ENCODE measurements at regions not wholly inside any gene's neighbourhood (a gene's known extent, or its start where the extent isn't known, plus 50 kb on each side); places are given as distances from the start of the nearest gene placed in this dataset.

DNA sequence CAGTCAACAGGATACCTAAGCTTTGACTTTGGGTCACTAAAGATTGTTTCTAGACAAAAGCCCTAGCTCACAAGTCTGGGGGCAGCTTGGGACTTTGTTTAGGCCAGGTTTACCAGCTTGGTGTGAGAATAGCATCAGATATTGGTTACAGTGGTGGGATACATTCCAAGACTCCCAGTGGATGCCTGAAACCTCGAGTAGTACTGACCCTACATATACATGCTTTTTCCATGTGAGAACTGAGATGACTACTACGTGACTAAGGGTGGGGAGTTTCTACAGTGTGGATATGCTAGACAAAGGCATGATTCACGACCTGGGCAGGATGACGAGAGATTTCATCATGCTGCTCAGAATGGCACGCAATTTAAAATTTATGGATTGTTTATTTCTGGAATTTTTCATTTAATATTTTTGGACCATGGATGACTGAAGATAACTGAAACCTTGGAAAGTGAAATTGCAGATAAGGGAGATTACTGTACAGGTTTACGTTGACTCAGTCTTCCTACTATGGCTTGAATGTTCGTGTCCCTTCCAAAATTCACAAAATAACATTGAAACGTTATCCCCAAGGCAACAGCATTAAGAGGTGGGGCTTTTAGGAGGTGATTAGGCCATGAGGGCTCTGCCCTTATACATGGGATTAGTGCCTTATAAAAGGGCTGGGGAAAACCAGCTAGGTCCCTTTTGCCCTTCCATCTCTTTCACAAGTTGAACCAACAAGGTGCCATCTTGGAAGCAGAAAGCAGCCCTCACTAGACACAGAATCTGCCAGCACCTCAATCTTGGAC, 50.2 kb upstream of the CTAGE1 start:
- DNase-seq (ENCODE audit: low read depth in 2 of 3, low spot score in 1 of 3) = no peak

GRCh38 chr18:22468554-22468891, 50.8 kb upstream of the CTAGE1 start:
- DNase-seq (ENCODE audit: low read depth in 2 of 3, low spot score in 1 of 3) = no peak

DNA sequence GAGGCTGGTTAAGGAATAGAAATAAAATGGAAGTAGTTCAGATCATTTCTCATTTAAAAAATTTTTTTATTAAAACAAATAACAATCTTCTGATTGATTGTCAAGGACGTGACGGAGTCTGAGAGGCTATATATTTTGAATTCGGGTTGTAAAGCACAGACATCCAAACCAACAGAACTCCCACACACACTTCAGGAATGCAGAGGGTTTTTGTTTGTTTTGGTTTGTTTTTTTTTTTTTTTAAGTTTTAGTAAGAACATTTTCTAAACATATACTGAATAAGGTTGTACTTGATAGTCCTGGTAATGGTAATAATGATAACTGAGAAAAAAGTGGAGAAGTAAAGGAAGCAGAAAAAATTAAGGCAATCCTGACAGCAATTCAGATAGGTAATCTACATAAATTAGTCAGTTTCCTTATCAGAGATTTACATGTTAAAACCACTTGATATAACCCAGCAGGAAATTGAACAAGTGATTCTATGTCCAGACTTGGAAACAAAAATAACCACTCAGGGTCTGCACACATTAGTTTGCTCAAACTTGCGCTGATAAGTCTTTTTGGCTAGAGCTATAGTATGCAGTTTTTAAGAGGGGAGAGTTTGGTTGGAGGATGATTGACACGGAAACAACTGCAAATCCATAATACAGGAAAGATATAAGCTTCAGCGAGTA, 51.5 kb upstream of the CTAGE1 start:
- no peak for DNase-seq (ENCODE audit: low read depth in 2 of 3, low spot score in 1 of 3)

- no peak for DNase-seq (ENCODE audit: low read depth in 2 of 3, low spot score in 1 of 3)
These were observed 52.2 kb upstream of the CTAGE1 start for GRCh38 chr18:22469926-22470247.

DNA sequence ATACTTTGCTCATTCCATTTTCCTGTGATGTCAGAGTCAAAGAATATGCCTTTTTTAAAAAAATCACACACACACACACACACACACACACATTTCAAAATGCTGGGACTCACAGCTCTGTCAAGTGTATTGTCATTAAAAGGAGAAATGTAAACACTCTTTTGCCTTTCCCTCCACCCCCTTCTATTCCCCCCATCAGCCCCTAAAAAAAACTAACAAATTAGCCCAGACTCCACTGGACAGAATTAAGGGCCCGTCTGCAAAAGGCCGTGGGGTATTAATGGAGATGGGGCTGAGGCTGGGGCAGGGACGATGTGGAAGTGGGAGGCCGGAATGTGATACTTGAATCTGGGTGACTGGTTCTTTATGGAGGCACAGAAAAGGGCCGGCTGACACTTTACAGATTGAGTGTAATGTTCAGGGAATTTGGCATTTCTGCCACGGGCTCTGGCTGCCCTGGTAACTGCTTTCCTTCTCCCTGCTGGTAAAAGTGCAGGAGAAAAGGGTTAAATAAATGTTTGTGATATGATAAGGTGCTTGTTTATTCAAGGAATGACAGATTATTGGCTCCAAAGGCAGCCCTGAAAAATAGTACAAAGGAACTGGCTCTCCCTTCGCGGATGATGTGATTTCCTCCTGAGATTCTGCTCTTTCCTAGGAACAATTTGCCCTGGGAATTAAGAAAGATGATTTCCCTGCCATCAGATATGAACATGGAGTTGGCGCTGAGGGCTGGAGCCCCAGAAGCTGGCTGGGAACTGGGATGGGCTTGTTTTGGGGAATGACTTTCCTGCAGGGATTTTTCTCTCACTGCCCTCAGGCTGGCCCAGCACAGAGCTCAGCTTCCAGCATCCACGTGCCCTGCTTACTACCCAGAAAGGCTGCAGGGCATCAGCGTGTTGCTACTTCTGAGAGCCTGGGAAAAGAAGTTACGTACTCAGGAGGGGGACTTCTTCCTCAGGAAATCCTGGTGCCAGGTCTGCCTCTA, 52.8 kb upstream of the CTAGE1 start:
- no peak for DNase-seq (ENCODE audit: low read depth in 2 of 3, low spot score in 1 of 3)

GRCh38 chr18:22471546-22472131, 53.9 kb upstream of the CTAGE1 start:
- no peak for DNase-seq (ENCODE audit: low read depth in 2 of 3, low spot score in 1 of 3)

- DNase-seq (ENCODE audit: low read depth in 2 of 3, low spot score in 1 of 3) = no peak
These were observed 55.7 kb upstream of the CTAGE1 start for GRCh38 chr18:22473366-22473765.

GRCh38 chr18:22475426-22476100, 57.8 kb upstream of the CTAGE1 start:
- DNase-seq (ENCODE audit: low read depth in 2 of 3, low spot score in 1 of 3) = no peak

DNA sequence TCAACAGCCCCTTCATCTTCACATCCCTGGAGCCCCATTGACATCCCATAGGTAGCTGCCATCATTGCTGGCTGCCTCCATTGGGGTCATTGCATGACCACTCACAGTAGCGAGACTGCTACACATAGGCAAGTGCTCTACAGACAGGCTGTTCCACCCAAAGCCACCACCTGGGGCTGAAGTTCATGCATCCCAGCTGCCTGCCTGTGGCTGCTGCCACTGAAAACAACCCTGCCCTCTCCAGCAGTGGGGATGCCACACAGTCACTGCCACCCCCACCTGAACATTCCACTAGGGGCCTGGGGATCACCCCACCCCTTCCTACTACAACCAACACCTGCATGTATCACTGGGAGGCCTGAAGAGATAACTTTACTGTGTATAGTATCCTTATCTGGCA, 59.5 kb upstream of the CTAGE1 start:
- DNase-seq (ENCODE audit: low read depth in 2 of 3, low spot score in 1 of 3) = no peak

- DNase-seq (ENCODE audit: low read depth in 2 of 3, low spot score in 1 of 3) = no peak
These were observed 65.2 kb upstream of the CTAGE1 start for GRCh38 chr18:22482948-22483347.

DNA sequence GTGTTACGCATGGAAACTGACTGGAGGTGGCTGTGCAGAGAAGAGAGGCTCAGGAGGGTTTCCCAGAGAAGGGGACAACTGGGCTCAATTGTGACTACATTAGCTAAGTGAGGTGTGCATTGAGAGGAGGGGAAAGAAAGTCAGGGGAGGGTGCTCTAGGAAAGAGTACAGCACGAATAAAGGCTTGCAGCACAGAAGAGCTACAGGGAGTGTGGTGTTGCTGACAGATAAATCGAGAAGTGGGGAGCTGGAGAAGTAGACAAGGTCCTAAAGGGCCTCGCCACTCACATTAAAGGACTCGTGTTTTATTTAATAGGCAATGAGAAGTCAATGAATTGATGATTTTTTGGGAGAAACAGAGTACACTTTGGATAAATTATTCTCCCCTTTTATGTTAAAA, 65.7 kb upstream of the CTAGE1 start:
- no peak for DNase-seq (ENCODE audit: low read depth in 2 of 3, low spot score in 1 of 3)

DNA sequence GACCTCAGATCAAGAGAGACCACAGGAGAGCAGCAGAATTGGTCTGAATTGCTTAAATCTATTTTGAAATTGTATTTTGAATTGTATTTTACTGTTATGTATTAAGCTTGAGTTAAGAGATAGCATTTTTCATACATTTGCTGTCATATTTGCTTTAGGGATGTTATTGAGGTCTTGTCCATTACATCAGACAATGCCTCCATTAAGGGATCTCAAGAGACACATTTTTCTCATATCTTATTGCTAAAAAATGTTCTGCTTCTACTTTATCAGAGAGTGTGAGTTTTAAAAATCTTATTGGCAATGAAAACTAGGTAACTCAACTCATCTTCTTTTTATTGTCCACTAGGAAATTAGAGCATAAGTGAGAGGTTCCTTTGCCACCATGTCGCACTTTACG, 66.8 kb upstream of the CTAGE1 start:
- no peak for DNase-seq (ENCODE audit: low read depth in 2 of 3, low spot score in 1 of 3)

DNA sequence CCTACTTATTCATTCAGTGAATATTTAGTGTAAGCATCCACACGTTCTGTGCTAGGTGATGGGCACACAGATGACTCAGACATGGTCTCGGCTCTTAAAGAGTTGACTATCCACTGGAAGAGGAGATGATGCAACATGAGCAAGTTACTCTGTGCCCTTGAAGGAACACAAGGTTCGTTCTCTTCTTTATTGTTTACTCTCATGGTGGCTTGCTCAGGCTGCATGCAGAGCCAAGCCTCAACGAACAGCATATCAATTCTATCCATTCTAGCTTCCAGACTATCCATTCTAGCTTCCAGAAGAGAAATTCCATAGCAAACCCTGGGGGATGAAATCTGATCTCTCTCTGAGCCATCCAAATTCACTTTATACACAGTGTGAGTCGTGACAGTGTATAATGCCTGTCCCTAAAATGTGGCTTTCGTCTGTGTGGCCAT, 68.1 kb upstream of the CTAGE1 start:
- no peak for DNase-seq (ENCODE audit: low read depth in 2 of 3, low spot score in 1 of 3)

DNA sequence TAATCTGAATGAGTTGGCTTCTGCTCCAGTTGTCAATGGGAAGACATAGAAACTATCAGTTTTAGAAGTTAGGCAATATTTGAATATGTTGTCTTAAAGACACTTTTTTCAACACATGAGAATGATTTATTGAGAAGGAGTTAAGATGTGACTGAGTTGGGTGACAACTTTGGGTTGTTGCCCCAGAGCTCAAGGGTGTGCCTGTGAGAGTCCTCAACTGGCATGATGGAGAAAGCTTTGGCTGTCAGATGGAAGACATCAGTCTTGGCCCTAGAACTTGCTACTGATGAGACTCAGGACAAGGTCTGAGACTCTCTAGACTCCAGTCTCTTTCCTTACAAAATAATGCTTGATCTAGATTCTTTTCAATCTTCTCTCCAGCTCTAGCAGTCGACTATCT, 69.0 kb upstream of the CTAGE1 start:
- DNase-seq (ENCODE audit: low read depth in 2 of 3, low spot score in 1 of 3) = no peak

GRCh38 chr18:22488554-22488953, 70.8 kb upstream of the CTAGE1 start:
- DNase-seq (ENCODE audit: low read depth in 2 of 3, low spot score in 1 of 3) = no peak

GRCh38 chr18:22489704-22490103, 72.0 kb upstream of the CTAGE1 start:
- DNase-seq (ENCODE audit: low read depth in 2 of 3, low spot score in 1 of 3) = no peak

GRCh38 chr18:22490429-22490846, 72.7 kb upstream of the CTAGE1 start:
- no peak for DNase-seq (ENCODE audit: low read depth in 2 of 3, low spot score in 1 of 3)

DNA sequence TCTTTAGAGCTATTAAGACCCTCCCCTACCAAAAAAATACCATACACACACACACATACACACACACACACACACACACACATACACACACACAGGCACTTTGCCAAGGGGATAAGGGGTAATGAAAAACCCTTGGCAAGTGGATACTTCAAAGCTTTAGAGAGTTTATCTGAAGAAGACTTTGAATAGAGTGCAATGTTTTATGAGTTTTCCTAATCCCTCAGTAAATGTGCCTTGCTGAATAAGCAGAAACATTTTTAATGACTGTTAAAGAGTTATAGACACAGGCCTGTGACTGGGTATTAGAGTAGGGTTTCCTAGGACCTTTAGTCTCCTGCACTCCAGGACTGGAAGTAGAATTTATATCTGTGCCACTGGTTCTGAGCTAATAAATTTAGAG, 75.5 kb upstream of the CTAGE1 start:
- no peak for DNase-seq (ENCODE audit: low read depth in 2 of 3, low spot score in 1 of 3)

DNA sequence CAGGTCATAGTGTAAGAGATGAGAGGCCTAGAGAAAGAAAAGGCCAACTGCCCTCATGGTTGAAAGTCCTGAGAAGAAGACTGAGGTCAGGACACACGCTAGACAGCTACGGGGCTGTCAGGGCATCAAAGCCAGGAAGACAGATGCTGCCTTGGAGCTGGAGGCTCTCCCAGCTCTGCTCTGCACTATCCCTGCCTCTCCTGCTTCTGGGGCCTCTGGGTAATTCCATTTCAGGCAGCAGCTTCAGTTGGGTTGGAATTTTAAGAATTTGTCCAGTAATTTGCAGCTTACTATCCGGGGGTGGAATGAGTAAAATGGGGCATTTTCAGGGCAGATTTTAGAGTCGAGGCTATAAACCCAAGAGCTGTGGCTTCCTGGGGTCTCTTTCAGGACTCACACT, 76.2 kb upstream of the CTAGE1 start:
- DNase-seq (ENCODE audit: low read depth in 2 of 3, low spot score in 1 of 3) = no peak

DNA sequence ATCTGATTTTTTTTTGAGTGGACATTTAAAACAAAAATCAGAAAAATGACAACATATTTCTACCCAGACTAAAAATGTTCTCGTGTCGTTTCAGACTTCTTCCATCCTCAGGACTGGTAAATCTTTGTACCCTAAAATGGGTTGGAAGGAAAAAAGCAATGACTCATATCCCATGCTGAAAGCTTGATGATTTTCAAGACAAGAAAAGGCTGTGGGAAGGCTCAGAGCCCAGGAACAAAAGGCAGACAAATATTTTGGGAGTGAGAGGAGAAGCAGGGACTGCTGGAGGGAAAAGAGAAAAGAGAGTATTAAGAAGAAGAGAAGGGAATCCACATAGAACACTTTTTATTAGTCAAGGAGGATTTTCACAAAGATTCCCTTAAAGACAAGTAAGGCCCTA, 77.1 kb upstream of the CTAGE1 start:
- no peak for DNase-seq (ENCODE audit: low read depth in 2 of 3, low spot score in 1 of 3)

DNA sequence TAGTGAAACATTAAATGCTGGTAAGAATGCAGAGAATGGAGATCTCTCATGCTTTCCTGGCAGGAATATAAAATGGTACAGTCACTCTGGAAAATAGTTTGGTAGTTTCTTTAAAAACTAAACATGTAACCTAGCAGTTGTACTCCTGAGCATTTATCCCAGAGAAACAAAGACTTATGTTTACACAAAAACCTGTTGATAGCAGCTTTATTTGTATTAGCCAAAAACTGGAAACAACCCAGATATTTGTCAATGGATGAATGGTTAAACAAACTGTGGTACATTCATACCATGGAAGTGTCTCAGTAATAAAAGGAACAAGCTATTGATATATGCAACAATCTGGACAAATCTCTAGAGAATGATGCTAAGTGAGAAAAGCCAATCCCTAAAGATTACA, 81.7 kb upstream of the CTAGE1 start:
- no peak for DNase-seq (ENCODE audit: low read depth in 2 of 3, low spot score in 1 of 3)

All from stimulated activated CD4-positive, alpha-beta T cell treated with anti-CD3 and anti-CD28 coated beads, Interleukin-12 subunit alpha, Interleukin-12 subunit beta, amount 100 ng/mL, for 48 hours (primary cell).